ENCODE measurements at regions not wholly inside any gene's neighbourhood (a gene's known extent, or its start where the extent isn't known, plus 50 kb on each side); places are given as distances from the start of the nearest gene placed in this dataset.
"Not testable (repeated sequence)": the region's sequence is repeated elsewhere in the genome, so short reads cannot be mapped to it uniquely, and the experiment has no call there.

- not testable (repeated sequence) for H3K36me3 ChIP-seq (ENCODE audit: insufficient read depth, low read length)
Measured at GRCh38 chr1:121531747-121532146, 347.0 kb downstream of the SRGAP2C start.

GRCh38 chr1:121538148-121538547 lies 353.4 kb downstream of the SRGAP2C start:
- H3K4me1 ChIP-seq (ENCODE audit: insufficient read depth, low read length); H3K36me3 ChIP-seq (ENCODE audit: insufficient read depth, low read length); H3K9me3 ChIP-seq (ENCODE audit: control insufficient read depth, insufficient read depth, low read length): not testable (repeated sequence)
- H3K9ac ChIP-seq (ENCODE audit: low read depth, low read length), result peak overlapping the region; percentile 86

More at GRCh38 chr1:121531747-121532146, 347.0 kb downstream of the SRGAP2C start:
- not testable (repeated sequence) for H3K9ac ChIP-seq (ENCODE audit: low read depth, low read length); H3K4me1 ChIP-seq (ENCODE audit: insufficient read depth, low read length); H3K9me3 ChIP-seq (ENCODE audit: control insufficient read depth, insufficient read depth, low read length)

- Histone ChIP-seq H3K36me3 (ENCODE audit: insufficient read depth, low read length) (no peaks in the 10 kb centered on the region), H3K9ac (ENCODE audit: low read depth, low read length) (peak overlapping the region; percentile 44; the same call in 1 of the 2 replicates), H3K4me1 (ENCODE audit: insufficient read depth, low read length) (peaks cover 5% of the 10 kb centered on the region), H3K9me3 (ENCODE audit: control insufficient read depth, insufficient read depth, low read length) (no peaks in the 10 kb centered on the region)
Measured at GRCh38 chr1:121538943-121539575, 354.3 kb downstream of the SRGAP2C start.

GRCh38 chr1:121543988-121544387 lies 359.2 kb downstream of the SRGAP2C start:
- H3K36me3 ChIP-seq (ENCODE audit: insufficient read depth, low read length); H3K4me1 ChIP-seq (ENCODE audit: insufficient read depth, low read length); H3K9me3 ChIP-seq (ENCODE audit: control insufficient read depth, insufficient read depth, low read length); H3K9ac ChIP-seq (ENCODE audit: low read depth, low read length): not testable (repeated sequence)

- H3K9me3 ChIP-seq (ENCODE audit: control insufficient read depth, insufficient read depth, low read length), result no peaks in the 10 kb centered on the region
- H3K9ac ChIP-seq (ENCODE audit: low read depth, low read length), result no peak overlapping the region
- no peaks in the 10 kb centered on the region for H3K36me3 ChIP-seq (ENCODE audit: insufficient read depth, low read length)
- peaks cover 5% of the 10 kb centered on the region for H3K4me1 ChIP-seq (ENCODE audit: insufficient read depth, low read length)
Measured at GRCh38 chr1:121544500-121544899, 359.7 kb downstream of the SRGAP2C start.

- H3K9ac ChIP-seq (ENCODE audit: low read depth, low read length); H3K9me3 ChIP-seq (ENCODE audit: control insufficient read depth, insufficient read depth, low read length); H3K36me3 ChIP-seq (ENCODE audit: insufficient read depth, low read length); H3K4me1 ChIP-seq (ENCODE audit: insufficient read depth, low read length): not testable (repeated sequence)
Measured at GRCh38 chr1:121545899-121546298, 361.1 kb downstream of the SRGAP2C start.

- Histone ChIP-seq H3K9ac (ENCODE audit: low read depth, low read length) (no peak overlapping the region), H3K9me3 (ENCODE audit: control insufficient read depth, insufficient read depth, low read length) (no peaks in the 10 kb centered on the region), H3K36me3 (ENCODE audit: insufficient read depth, low read length) (no peaks in the 10 kb centered on the region), H3K4me1 (ENCODE audit: insufficient read depth, low read length) (peaks cover 5% of the 10 kb centered on the region)
Measured at GRCh38 chr1:121546830-121547591, 362.2 kb downstream of the SRGAP2C start.

- not testable (repeated sequence) for H3K9me3 ChIP-seq (ENCODE audit: control insufficient read depth, insufficient read depth, low read length); H3K4me1 ChIP-seq (ENCODE audit: insufficient read depth, low read length)
Measured at GRCh38 chr1:121547726-121548125, 363.0 kb downstream of the SRGAP2C start.

GRCh38 chr1:121550817-121551216 lies 366.0 kb downstream of the SRGAP2C start:
- not testable (repeated sequence) for H3K36me3 ChIP-seq (ENCODE audit: insufficient read depth, low read length); H3K9me3 ChIP-seq (ENCODE audit: control insufficient read depth, insufficient read depth, low read length); H3K9ac ChIP-seq (ENCODE audit: low read depth, low read length); H3K4me1 ChIP-seq (ENCODE audit: insufficient read depth, low read length)

More at GRCh38 chr1:121547726-121548125, 363.0 kb downstream of the SRGAP2C start:
- not testable (repeated sequence) for H3K9ac ChIP-seq (ENCODE audit: low read depth, low read length); H3K36me3 ChIP-seq (ENCODE audit: insufficient read depth, low read length)

GRCh38 chr1:121551491-121551890 lies 366.7 kb downstream of the SRGAP2C start:
- H3K4me1 ChIP-seq (ENCODE audit: insufficient read depth, low read length); H3K36me3 ChIP-seq (ENCODE audit: insufficient read depth, low read length); H3K9me3 ChIP-seq (ENCODE audit: control insufficient read depth, insufficient read depth, low read length); H3K9ac ChIP-seq (ENCODE audit: low read depth, low read length): not testable (repeated sequence)

GRCh38 chr1:121556560-121556959 lies 371.8 kb downstream of the SRGAP2C start:
- not testable (repeated sequence) for H3K9ac ChIP-seq (ENCODE audit: low read depth, low read length); H3K36me3 ChIP-seq (ENCODE audit: insufficient read depth, low read length); H3K9me3 ChIP-seq (ENCODE audit: control insufficient read depth, insufficient read depth, low read length); H3K4me1 ChIP-seq (ENCODE audit: insufficient read depth, low read length)

- not testable (repeated sequence) for H3K9me3 ChIP-seq (ENCODE audit: control insufficient read depth, insufficient read depth, low read length); H3K4me1 ChIP-seq (ENCODE audit: insufficient read depth, low read length); H3K36me3 ChIP-seq (ENCODE audit: insufficient read depth, low read length); H3K9ac ChIP-seq (ENCODE audit: low read depth, low read length)
Measured at GRCh38 chr1:121558034-121558433, 373.3 kb downstream of the SRGAP2C start.

- no peak overlapping the region for H3K9ac ChIP-seq (ENCODE audit: low read depth, low read length)
- H3K9me3 ChIP-seq (ENCODE audit: control insufficient read depth, insufficient read depth, low read length), result no peaks in the 10 kb centered on the region
- H3K4me1 ChIP-seq (ENCODE audit: insufficient read depth, low read length), result peaks cover 8% of the 10 kb centered on the region; the same call in 1 of the 2 replicates
- H3K36me3 ChIP-seq (ENCODE audit: insufficient read depth, low read length), result no peaks in the 10 kb centered on the region
Measured at GRCh38 chr1:121558514-121558913, 373.7 kb downstream of the SRGAP2C start.

- Histone ChIP-seq H3K9ac (ENCODE audit: low read depth, low read length) (no peak overlapping the region), H3K9me3 (ENCODE audit: control insufficient read depth, insufficient read depth, low read length) (no peaks in the 10 kb centered on the region), H3K36me3 (ENCODE audit: insufficient read depth, low read length) (no peaks in the 10 kb centered on the region; the same call in 1 of the 2 replicates), H3K4me1 (ENCODE audit: insufficient read depth, low read length) (no peaks in the 10 kb centered on the region)
Measured at GRCh38 chr1:121566346-121566745, 381.6 kb downstream of the SRGAP2C start.

GRCh38 chr1:121569428-121569827 lies 384.7 kb downstream of the SRGAP2C start:
- H3K36me3 ChIP-seq (ENCODE audit: insufficient read depth, low read length), result no peaks in the 10 kb centered on the region; the same call in 1 of the 2 replicates
- no peaks in the 10 kb centered on the region for H3K4me1 ChIP-seq (ENCODE audit: insufficient read depth, low read length)
- no peak overlapping the region for H3K9ac ChIP-seq (ENCODE audit: low read depth, low read length)
- no peaks in the 10 kb centered on the region for H3K9me3 ChIP-seq (ENCODE audit: control insufficient read depth, insufficient read depth, low read length)
